ENCODE measurements at regions not wholly inside any gene's neighbourhood (a gene's known extent, or its start where the extent isn't known, plus 50 kb on each side); places are given as distances from the start of the nearest gene placed in this dataset.

DNA sequence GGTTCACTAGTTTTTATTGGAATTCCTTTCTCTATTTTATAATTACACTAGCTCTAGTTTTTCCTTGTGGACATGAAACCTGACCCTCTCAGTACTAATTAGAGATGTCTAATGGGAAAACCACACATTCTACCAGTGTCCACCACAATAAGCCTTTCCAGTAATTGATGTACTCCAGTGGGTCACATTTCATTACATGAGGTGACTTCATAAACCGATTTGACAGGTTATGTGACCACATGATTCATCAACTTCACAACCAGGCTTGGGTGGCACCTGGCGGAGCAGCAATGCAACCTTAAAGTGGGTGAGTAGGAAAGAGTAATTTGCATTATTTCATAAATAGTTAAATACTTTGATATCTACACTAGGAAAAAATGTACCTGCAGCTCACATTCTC lies 284.2 kb upstream of the ADAMTS16 start:
- intact Hi-C loops (cut with DNase I): no loop called here
- Histone ChIP-seq H3K27me3 (no peaks in the 10 kb centered on the region), H3K9me3 (no peaks in the 10 kb centered on the region), H3K27ac (no peak overlapping the region), H3K36me3 (no peaks in the 10 kb centered on the region), H3K4me3 (no peak overlapping the region), H3K4me1 (peaks cover 0 to 9% (median 0%) of the 10 kb centered on the region in 4 donors)
- 72% methylated on average over 2 of the region's 2 CpGs for WGBS (ENCODE audit: insufficient coverage, low coverage, low lambda C conversion rate, missing lambda C conversion rate)
- TF ChIP-seq POLR2A (IDR thresholded peaks at IDR 0.05): no peak
- TF ChIP-seq, protein P1, sequence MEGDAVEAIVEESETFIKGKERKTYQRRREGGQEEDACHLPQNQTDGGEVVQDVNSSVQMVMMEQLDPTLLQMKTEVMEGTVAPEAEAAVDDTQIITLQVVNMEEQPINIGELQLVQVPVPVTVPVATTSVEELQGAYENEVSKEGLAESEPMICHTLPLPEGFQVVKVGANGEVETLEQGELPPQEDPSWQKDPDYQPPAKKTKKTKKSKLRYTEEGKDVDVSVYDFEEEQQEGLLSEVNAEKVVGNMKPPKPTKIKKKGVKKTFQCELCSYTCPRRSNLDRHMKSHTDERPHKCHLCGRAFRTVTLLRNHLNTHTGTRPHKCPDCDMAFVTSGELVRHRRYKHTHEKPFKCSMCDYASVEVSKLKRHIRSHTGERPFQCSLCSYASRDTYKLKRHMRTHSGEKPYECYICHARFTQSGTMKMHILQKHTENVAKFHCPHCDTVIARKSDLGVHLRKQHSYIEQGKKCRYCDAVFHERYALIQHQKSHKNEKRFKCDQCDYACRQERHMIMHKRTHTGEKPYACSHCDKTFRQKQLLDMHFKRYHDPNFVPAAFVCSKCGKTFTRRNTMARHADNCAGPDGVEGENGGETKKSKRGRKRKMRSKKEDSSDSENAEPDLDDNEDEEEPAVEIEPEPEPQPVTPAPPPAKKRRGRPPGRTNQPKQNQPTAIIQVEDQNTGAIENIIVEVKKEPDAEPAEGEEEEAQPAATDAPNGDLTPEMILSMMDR (IDR thresholded peaks at IDR 0.05): no peak
- DNase-seq: no peak
- no peak for ATAC-seq

DNA sequence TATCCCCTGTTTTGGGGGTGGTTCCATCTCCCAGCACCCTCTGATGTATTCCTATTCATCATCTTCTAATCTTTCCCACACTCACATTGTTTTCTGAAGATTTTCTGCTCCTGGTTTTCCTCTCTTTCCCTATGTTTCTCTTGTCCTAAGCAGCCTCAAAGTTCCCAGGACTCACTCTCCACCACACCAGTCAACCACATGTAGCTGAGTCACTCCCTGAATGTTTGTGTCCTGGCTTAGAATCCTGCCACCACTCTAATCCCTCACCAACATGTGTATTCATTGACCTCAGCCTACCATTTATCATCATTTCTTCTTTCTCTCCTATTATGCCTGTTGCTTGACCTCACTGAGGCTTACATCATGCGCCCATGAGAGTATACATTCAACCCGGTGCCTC lies 282.4 kb upstream of the ADAMTS16 start:
- no peak for TF ChIP-seq POLR2A (IDR thresholded peaks at IDR 0.05)
- TF ChIP-seq, protein P1 (IDR thresholded peaks at IDR 0.05): no peak
- WGBS (ENCODE audit: insufficient coverage, low coverage, low lambda C conversion rate, missing lambda C conversion rate): 78% methylated on average over 2 of the region's 2 CpGs
- H3K36me3 ChIP-seq: no peaks in the 10 kb centered on the region
- H3K4me3 ChIP-seq: no peak overlapping the region
- DNase-seq (no peak), ATAC-seq (no peak)
- intact Hi-C loops (cut with DNase I): no loop called here
- H3K9me3 ChIP-seq: no peaks in the 10 kb centered on the region
- H3K4me1 ChIP-seq: peaks cover 0 to 9% (median 0%) of the 10 kb centered on the region in 4 donors
- H3K27ac ChIP-seq: no peak overlapping the region
- no peaks in the 10 kb centered on the region for H3K27me3 ChIP-seq

DNA sequence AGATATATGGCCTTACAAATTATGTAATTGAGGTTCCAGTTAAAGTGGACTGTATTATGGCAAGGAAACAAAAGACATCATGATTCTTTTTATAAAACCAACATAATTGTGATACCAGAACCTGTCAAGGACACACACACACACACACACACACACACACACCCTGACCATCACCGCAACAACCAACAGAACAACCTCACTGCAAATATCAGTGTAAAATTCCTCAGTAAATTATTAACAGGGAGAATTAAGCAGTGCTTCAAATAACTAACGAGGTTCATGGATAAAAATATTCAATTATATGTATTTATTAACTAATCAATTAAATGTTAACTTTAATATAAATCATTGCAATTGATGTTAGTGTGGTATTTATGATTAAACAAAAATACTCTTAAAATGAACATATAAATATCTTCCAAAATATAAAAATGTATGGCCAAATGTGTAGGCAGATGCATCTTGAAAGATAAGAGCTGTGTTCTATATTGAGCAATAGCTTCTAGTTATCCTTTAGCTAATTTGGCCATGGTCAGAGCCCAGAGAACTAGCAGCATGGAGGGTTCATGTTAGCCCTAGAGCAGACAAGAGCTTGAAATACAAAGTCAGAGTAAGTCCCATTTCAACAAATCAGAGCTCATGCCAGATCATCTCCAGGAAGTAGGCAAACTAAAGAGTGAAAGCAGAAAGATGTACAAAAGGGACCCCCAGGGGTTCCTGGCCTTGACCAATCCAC lies 280.5 kb upstream of the ADAMTS16 start:
- TF ChIP-seq, protein P1 (IDR thresholded peaks at IDR 0.05): no peak
- TF ChIP-seq POLR2A (IDR thresholded peaks at IDR 0.05): no peak
- Histone ChIP-seq H3K9me3 (no peaks in the 10 kb centered on the region), H3K4me3 (no peak overlapping the region), H3K4me1 (peaks cover 0 to 9% (median 0%) of the 10 kb centered on the region in 4 donors), H3K27ac (no peak overlapping the region), H3K36me3 (no peaks in the 10 kb centered on the region), H3K27me3 (no peaks in the 10 kb centered on the region)
- ATAC-seq: peak; percentile 81 to 92 (median 89)
- intact Hi-C loops (cut with DNase I): no loop called here
- WGBS (ENCODE audit: insufficient coverage, low coverage, low lambda C conversion rate, missing lambda C conversion rate): 21% methylated on average over 2 of the region's 2 CpGs
- DNase-seq: no peak

DNA sequence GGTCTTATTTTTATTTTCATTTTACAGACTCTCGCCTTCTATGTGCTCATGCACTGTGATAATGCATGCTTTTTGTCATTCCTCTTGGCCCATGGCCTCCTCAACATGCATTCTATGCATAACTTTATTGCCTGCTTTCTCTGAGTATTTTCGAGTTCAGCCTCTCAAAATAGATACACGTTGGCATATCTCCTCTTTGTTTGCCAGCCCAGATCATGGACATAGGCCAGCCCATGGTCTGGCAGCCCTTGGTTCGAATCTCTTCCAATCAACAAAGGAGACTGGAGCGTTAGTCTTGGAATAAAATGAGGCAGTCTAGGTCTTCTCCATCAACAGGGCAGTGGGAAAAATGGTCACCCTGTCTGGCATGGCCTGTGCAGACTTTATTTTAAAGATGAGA lies 279.5 kb upstream of the ADAMTS16 start:
- Histone ChIP-seq H3K4me1 (peaks cover 0 to 9% (median 0%) of the 10 kb centered on the region in 4 donors), H3K9me3 (no peaks in the 10 kb centered on the region), H3K36me3 (no peaks in the 10 kb centered on the region), H3K27me3 (no peaks in the 10 kb centered on the region), H3K4me3 (no peak overlapping the region), H3K27ac (no peak overlapping the region)
- WGBS (ENCODE audit: insufficient coverage, low coverage, low lambda C conversion rate, missing lambda C conversion rate): 36% methylated on average over 5 of the region's 5 CpGs
- ATAC-seq (peak in 1 of 4 donors; percentile 27), DNase-seq (no peak)
- no peak for TF ChIP-seq POLR2A (IDR thresholded peaks at IDR 0.05)
- TF ChIP-seq, protein P1 (IDR thresholded peaks at IDR 0.05): no peak
- intact Hi-C loops (cut with DNase I): no loop called here
